Activated CD4-positive, alpha-beta T cell treated with anti-CD3 and anti-CD28 coated beads for 4 hours (primary cell): ENCODE measurements at regions not wholly inside any gene's neighbourhood (a gene's known extent, or its start where the extent isn't known, plus 50 kb on each side); places are given as distances from the start of the nearest gene placed in this dataset.

Experiments
- DNase-seq, 2 donors: peaks; one replicate each; pipeline ENCODE4 v3.0.0-alpha.2; 2020

DNA sequence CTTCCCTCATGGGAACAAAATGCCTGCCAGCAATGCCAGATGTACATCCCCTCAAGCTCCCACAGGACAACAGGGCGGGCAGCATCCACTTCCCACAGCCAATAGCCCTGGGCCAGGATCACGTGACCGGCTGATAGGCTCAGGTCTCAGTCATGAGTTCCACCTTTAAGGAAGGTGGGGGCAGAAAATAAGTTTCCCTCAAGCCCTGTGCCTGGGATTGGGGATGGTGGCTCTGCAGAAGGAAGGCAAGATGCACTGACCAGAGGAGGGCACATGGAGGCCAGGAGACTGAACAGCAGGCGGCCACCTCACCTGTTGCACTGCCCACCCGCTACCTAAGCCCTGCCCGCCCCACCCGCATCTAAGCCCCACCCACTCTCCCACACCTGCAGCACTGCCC, 149.1 kb downstream of the BMP7 start:
- DNase-seq: no peak

DNA sequence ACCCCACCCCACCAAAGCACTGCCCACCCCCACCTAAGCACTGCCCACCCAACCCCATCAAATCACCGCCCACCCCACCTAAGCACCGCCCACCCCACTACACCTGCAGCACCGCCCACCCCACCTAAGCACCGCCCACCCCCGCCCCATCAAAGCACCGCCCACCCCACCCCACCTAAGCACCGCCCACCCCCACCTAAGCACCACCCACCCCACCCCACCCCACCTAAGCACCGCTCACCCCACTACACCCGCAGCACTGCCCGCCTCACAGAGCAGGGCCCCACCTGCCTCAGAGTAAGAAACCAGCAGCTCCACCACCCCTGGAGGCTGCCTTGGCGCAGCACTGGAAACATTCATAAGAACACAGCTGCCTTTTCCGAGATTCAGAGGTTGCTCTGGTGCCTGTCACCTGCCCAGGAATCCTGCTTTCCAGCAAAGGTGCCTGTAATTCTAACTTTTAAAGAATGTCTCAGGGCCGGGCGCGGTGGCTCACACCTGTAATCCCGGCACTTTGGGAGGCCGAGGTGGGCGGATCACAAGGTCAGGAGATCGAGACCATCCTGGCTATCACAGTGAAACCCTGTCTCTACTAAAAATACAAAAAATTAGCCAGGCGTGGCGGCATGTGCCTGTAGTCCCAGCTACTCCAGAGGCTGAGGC, 148.2 kb downstream of the BMP7 start:
- no peak for DNase-seq
